Activated gamma-delta T cell (primary cell): ENCODE measurements at regions not wholly inside any gene's neighbourhood (a gene's known extent, or its start where the extent isn't known, plus 50 kb on each side); places are given as distances from the start of the nearest gene placed in this dataset.
"Not testable (repeated sequence)": the region's sequence is repeated elsewhere in the genome, so short reads cannot be mapped to it uniquely, and the experiment has no call there.

Experiments
- DNase-seq: peaks from one replicate; lab custom pipeline; 2025; lab: John Stamatoyannopoulos, UW

GRCh38 chr5:164098531-164098930 is 593.1 kb downstream of the MAT2B start:
- DNase-seq, result no peak

- no peak for DNase-seq
These were observed 593.6 kb downstream of the MAT2B start for GRCh38 chr5:164098979-164099378.

GRCh38 chr5:164115420-164115819 is 610.0 kb downstream of the MAT2B start:
- DNase-seq, result no peak

GRCh38 chr5:164119806-164120447 is 614.5 kb downstream of the MAT2B start:
- no peak for DNase-seq

- no peak for DNase-seq
These were observed 622.1 kb downstream of the MAT2B start for GRCh38 chr5:164127527-164127926.

GRCh38 chr5:164132358-164132757 is 626.9 kb downstream of the MAT2B start:
- no peak for DNase-seq

GRCh38 chr5:164137095-164137494 is 631.7 kb downstream of the MAT2B start:
- DNase-seq, result no peak

GRCh38 chr5:164139423-164139822 is 634.0 kb downstream of the MAT2B start:
- no peak for DNase-seq

GRCh38 chr5:164145458-164145857 is 640.0 kb downstream of the MAT2B start:
- no peak for DNase-seq

- DNase-seq, result no peak
These were observed 640.8 kb downstream of the MAT2B start for GRCh38 chr5:164146223-164146622.

- DNase-seq, result no peak
These were observed 642.9 kb downstream of the MAT2B start for GRCh38 chr5:164148292-164148691.

GRCh38 chr5:164152539-164152938 is 647.1 kb downstream of the MAT2B start:
- DNase-seq, result not testable (repeated sequence)

GRCh38 chr5:164153469-164154172 is 648.2 kb downstream of the MAT2B start:
- DNase-seq, result no peak

- no peak for DNase-seq
These were observed 665.4 kb downstream of the MAT2B start for GRCh38 chr5:164170814-164171213.

GRCh38 chr5:164175083-164175482 is 669.7 kb downstream of the MAT2B start:
- no peak for DNase-seq

- no peak for DNase-seq
These were observed 674.0 kb downstream of the MAT2B start for GRCh38 chr5:164179406-164179805.

- DNase-seq, result no peak
These were observed 676.2 kb downstream of the MAT2B start for GRCh38 chr5:164181604-164182003.

- DNase-seq, result no peak
These were observed 678.7 kb downstream of the MAT2B start for GRCh38 chr5:164184158-164184557.

- no peak for DNase-seq
These were observed 679.6 kb downstream of the MAT2B start for GRCh38 chr5:164185000-164185399.

GRCh38 chr5:164186550-164186949 is 681.1 kb downstream of the MAT2B start:
- no peak for DNase-seq

- no peak for DNase-seq
These were observed 682.4 kb downstream of the MAT2B start for GRCh38 chr5:164187785-164188184.

- no peak for DNase-seq
These were observed 683.3 kb downstream of the MAT2B start for GRCh38 chr5:164188733-164189148.

GRCh38 chr5:164191240-164191639 is 685.8 kb downstream of the MAT2B start:
- DNase-seq, result no peak

GRCh38 chr5:164202338-164202737 is 696.9 kb downstream of the MAT2B start:
- no peak for DNase-seq
